ENCODE measurements at regions not wholly inside any gene's neighbourhood (a gene's known extent, or its start where the extent isn't known, plus 50 kb on each side); places are given as distances from the start of the nearest gene placed in this dataset.
"Not testable (repeated sequence)": the region's sequence is repeated elsewhere in the genome, so short reads cannot be mapped to it uniquely, and the experiment has no call there.

- Mint-ChIP-seq H3K4me3 (no peak overlapping the region), H3K27ac (no peak overlapping the region), H3K36me3 (no peaks in the 10 kb centered on the region), H3K27me3 (ENCODE audit: low read depth in 3 of 3) (peaks cover 0 to 2% (median 0%) of the 10 kb centered on the region in 3 donors), H3K9me3 (peaks cover 0 to 12% (median 5%) of the 10 kb centered on the region in 6 donors), H3K4me1 (peaks cover 0 to 8% of the 10 kb centered on the region in 2 donors)
- no peak for DNase-seq
Measured at GRCh38 chr2:198615972-198616371, 811.6 kb downstream of the PLCL1 start.

- peaks cover 0 to 4% of the 10 kb centered on the region in 2 donors for H3K4me1 Mint-ChIP-seq
- peaks cover 0 to 8% (median 3%) of the 10 kb centered on the region in 6 donors for H3K9me3 Mint-ChIP-seq
- no peak for DNase-seq
- no peaks in the 10 kb centered on the region for H3K36me3 Mint-ChIP-seq
- H3K4me3 Mint-ChIP-seq = no peak overlapping the region
- H3K27ac Mint-ChIP-seq = no peak overlapping the region
- H3K27me3 Mint-ChIP-seq (ENCODE audit: low read depth in 3 of 3) = peaks cover 0 to 2% (median 0%) of the 10 kb centered on the region in 3 donors
Measured at GRCh38 chr2:198611201-198611600, 806.8 kb downstream of the PLCL1 start.

GRCh38 chr2:198604599-198604998 is 800.2 kb downstream of the PLCL1 start:
- no peak overlapping the region for H3K27ac Mint-ChIP-seq
- no peak overlapping the region for H3K4me3 Mint-ChIP-seq
- no peaks in the 10 kb centered on the region for H3K27me3 Mint-ChIP-seq (ENCODE audit: low read depth in 3 of 3)
- H3K9me3 Mint-ChIP-seq = peaks cover 0 to 13% (median 7%) of the 10 kb centered on the region in 6 donors
- DNase-seq = no peak
- peaks cover 0 to 4% (median 0%) of the 10 kb centered on the region in 3 donors for H3K36me3 Mint-ChIP-seq
- H3K4me1 Mint-ChIP-seq = no peaks in the 10 kb centered on the region

- not testable (repeated sequence) for H3K27me3 Mint-ChIP-seq (ENCODE audit: low read depth in 3 of 3); H3K36me3 Mint-ChIP-seq; DNase-seq; H3K27ac Mint-ChIP-seq; H3K4me3 Mint-ChIP-seq; H3K4me1 Mint-ChIP-seq
- peaks cover 0 to 15% (median 9%) of the 10 kb centered on the region in 6 donors for H3K9me3 Mint-ChIP-seq
Measured at GRCh38 chr2:198602986-198603385, 798.6 kb downstream of the PLCL1 start.

- H3K9me3 Mint-ChIP-seq = peaks cover 2 to 15% (median 7%) of the 10 kb centered on the region in 6 donors
- no peaks in the 10 kb centered on the region for H3K4me1 Mint-ChIP-seq
- DNase-seq = no peak
- peaks cover 0 to 4% (median 0%) of the 10 kb centered on the region in 3 donors for H3K36me3 Mint-ChIP-seq
- no peak overlapping the region for H3K27ac Mint-ChIP-seq
- H3K4me3 Mint-ChIP-seq = no peak overlapping the region
- no peaks in the 10 kb centered on the region for H3K27me3 Mint-ChIP-seq (ENCODE audit: low read depth in 3 of 3)
Measured at GRCh38 chr2:198597648-198598047, 793.3 kb downstream of the PLCL1 start.

GRCh38 chr2:198596985-198597384 is 792.6 kb downstream of the PLCL1 start:
- Mint-ChIP-seq H3K27ac (no peak overlapping the region), H3K36me3 (peaks cover 0 to 1% (median 0%) of the 10 kb centered on the region in 3 donors), H3K4me3 (no peak overlapping the region), H3K9me3 (peaks cover 2 to 15% (median 5%) of the 10 kb centered on the region in 6 donors), H3K27me3 (ENCODE audit: low read depth in 3 of 3) (no peaks in the 10 kb centered on the region), H3K4me1 (no peaks in the 10 kb centered on the region)
- no peak for DNase-seq

- DNase-seq = no peak
- Mint-ChIP-seq H3K4me3 (no peak overlapping the region), H3K4me1 (no peaks in the 10 kb centered on the region), H3K9me3 (peaks cover 2 to 15% (median 4%) of the 10 kb centered on the region in 6 donors), H3K27ac (no peak overlapping the region), H3K27me3 (ENCODE audit: low read depth in 3 of 3) (no peaks in the 10 kb centered on the region), H3K36me3 (no peaks in the 10 kb centered on the region)
Measured at GRCh38 chr2:198595721-198596120, 791.3 kb downstream of the PLCL1 start.

GRCh38 chr2:198591586-198591985 is 787.2 kb downstream of the PLCL1 start:
- H3K27me3 Mint-ChIP-seq (ENCODE audit: low read depth in 3 of 3) = no peaks in the 10 kb centered on the region
- H3K4me3 Mint-ChIP-seq = no peak overlapping the region
- H3K27ac Mint-ChIP-seq = no peak overlapping the region
- no peak for DNase-seq
- H3K36me3 Mint-ChIP-seq = no peaks in the 10 kb centered on the region
- peaks cover 0 to 5% (median 3%) of the 10 kb centered on the region in 6 donors for H3K9me3 Mint-ChIP-seq
- H3K4me1 Mint-ChIP-seq = no peaks in the 10 kb centered on the region

GRCh38 chr2:198587741-198588140 is 783.3 kb downstream of the PLCL1 start:
- DNase-seq = no peak
- no peak overlapping the region for H3K4me3 Mint-ChIP-seq
- no peak overlapping the region for H3K27ac Mint-ChIP-seq
- H3K4me1 Mint-ChIP-seq = no peaks in the 10 kb centered on the region
- peaks cover 0 to 5% (median 2%) of the 10 kb centered on the region in 6 donors for H3K9me3 Mint-ChIP-seq
- no peaks in the 10 kb centered on the region for H3K36me3 Mint-ChIP-seq
- no peaks in the 10 kb centered on the region for H3K27me3 Mint-ChIP-seq (ENCODE audit: low read depth in 3 of 3)

- no peak for DNase-seq
- Mint-ChIP-seq H3K4me3 (no peak overlapping the region), H3K9me3 (peaks cover 0 to 5% (median 2%) of the 10 kb centered on the region in 6 donors), H3K4me1 (no peaks in the 10 kb centered on the region), H3K27ac (no peak overlapping the region), H3K36me3 (no peaks in the 10 kb centered on the region), H3K27me3 (ENCODE audit: low read depth in 3 of 3) (no peaks in the 10 kb centered on the region)
Measured at GRCh38 chr2:198587240-198587639, 782.8 kb downstream of the PLCL1 start.

- H3K27ac Mint-ChIP-seq = no peak overlapping the region
- no peaks in the 10 kb centered on the region for H3K4me1 Mint-ChIP-seq
- H3K36me3 Mint-ChIP-seq = no peaks in the 10 kb centered on the region
- H3K4me3 Mint-ChIP-seq = no peak overlapping the region
- peaks cover 0 to 13% (median 6%) of the 10 kb centered on the region in 6 donors for H3K9me3 Mint-ChIP-seq
- peaks cover 0 to 7% (median 0%) of the 10 kb centered on the region in 3 donors for H3K27me3 Mint-ChIP-seq (ENCODE audit: low read depth in 3 of 3)
- no peak for DNase-seq
Measured at GRCh38 chr2:198571393-198571792, 767.0 kb downstream of the PLCL1 start.

- Mint-ChIP-seq H3K4me1 (no peaks in the 10 kb centered on the region), H3K27ac (no peak overlapping the region), H3K9me3 (peaks cover 2 to 36% (median 19%) of the 10 kb centered on the region in 6 donors), H3K27me3 (ENCODE audit: low read depth in 3 of 3) (peaks cover 0 to 2% (median 0%) of the 10 kb centered on the region in 3 donors), H3K4me3 (no peak overlapping the region), H3K36me3 (peaks cover 0 to 4% (median 0%) of the 10 kb centered on the region in 3 donors)
- no peak for DNase-seq
Measured at GRCh38 chr2:198558176-198558575, 753.8 kb downstream of the PLCL1 start.

- H3K27me3 Mint-ChIP-seq (ENCODE audit: low read depth in 3 of 3) = no peaks in the 10 kb centered on the region
- H3K36me3 Mint-ChIP-seq = no peaks in the 10 kb centered on the region
- DNase-seq = no peak
- peaks cover 0 to 6% (median under 1%) of the 10 kb centered on the region in 6 donors for H3K9me3 Mint-ChIP-seq
- no peak overlapping the region for H3K27ac Mint-ChIP-seq
- H3K4me3 Mint-ChIP-seq = no peak overlapping the region
- H3K4me1 Mint-ChIP-seq = no peaks in the 10 kb centered on the region
Measured at GRCh38 chr2:198546122-198546521, 741.7 kb downstream of the PLCL1 start.

- H3K27me3 Mint-ChIP-seq (ENCODE audit: low read depth in 3 of 3) = no peaks in the 10 kb centered on the region
- peaks cover 0 to 9% (median 3%) of the 10 kb centered on the region in 6 donors for H3K9me3 Mint-ChIP-seq
- no peaks in the 10 kb centered on the region for H3K4me1 Mint-ChIP-seq
- no peak overlapping the region for H3K4me3 Mint-ChIP-seq
- H3K27ac Mint-ChIP-seq = no peak overlapping the region
- no peaks in the 10 kb centered on the region for H3K36me3 Mint-ChIP-seq
- no peak for DNase-seq
Measured at GRCh38 chr2:198545411-198545810, 741.0 kb downstream of the PLCL1 start.

- H3K36me3 Mint-ChIP-seq = no peaks in the 10 kb centered on the region
- no peak for DNase-seq
- no peaks in the 10 kb centered on the region for H3K27me3 Mint-ChIP-seq (ENCODE audit: low read depth in 3 of 3)
- peaks cover 0 to 9% (median 3%) of the 10 kb centered on the region in 6 donors for H3K9me3 Mint-ChIP-seq
- no peak overlapping the region for H3K4me3 Mint-ChIP-seq
- no peaks in the 10 kb centered on the region for H3K4me1 Mint-ChIP-seq
- no peak overlapping the region for H3K27ac Mint-ChIP-seq
Measured at GRCh38 chr2:198544461-198544860, 740.1 kb downstream of the PLCL1 start.

Measured in immature natural killer cell (primary cell).